SU-DHL-6 (cell line): ENCODE measurements at regions not wholly inside any gene's neighbourhood (a gene's known extent, or its start where the extent isn't known, plus 50 kb on each side); places are given as distances from the start of the nearest gene placed in this dataset.

Source experiments
- H2AFZ ChIP-seq: fragments of 200-600 bp; sonication (generic); 2 replicates; pipeline ENCODE4 v1.6.1; 2014; ENCODE audit warnings: low read depth, mild to moderate bottlenecking, moderate library complexity, mixed read lengths, antibody characterized with exemption, low read length; ENCODE audit not compliant: severe bottlenecking
- H3F3A ChIP-seq: fragments of 200-600 bp; shearing (Covaris generic); 2 replicates; pipeline ENCODE4 v1.6.0; 2016; ENCODE audit warnings: antibody characterized with exemption, mild to moderate bottlenecking; ENCODE audit not compliant: insufficient read depth
- H3K27ac ChIP-seq: fragments of 200-600 bp; sonication (generic); 2 replicates; pipeline ENCODE4 v1.5.1; 2016; ENCODE audit warnings: low read depth, mild to moderate bottlenecking, low read length, moderate library complexity, mixed read lengths
- H3K27me3 ChIP-seq: fragments of 200-600 bp; sonication (generic), shearing (Covaris generic); 2 replicates; pipeline ENCODE4 v1.6.0; 2014; ENCODE audit warnings: mild to moderate bottlenecking, low read length
- H3K36me3 ChIP-seq: fragments of 200-600 bp; sonication (generic); 2 replicates; pipeline ENCODE4 v1.6.1; 2014; ENCODE audit warnings: mild to moderate bottlenecking, low read length, mixed read lengths
- H3K4me2 ChIP-seq: fragments of 300-600, 200-600 bp; shearing (Covaris generic), sonication (generic); 2 replicates; pipeline ENCODE4 v1.6.0; 2014; ENCODE audit warnings: low read length, low read depth, mild to moderate bottlenecking; ENCODE audit not compliant: poor library complexity, severe bottlenecking
- H3K4me3 ChIP-seq: fragments of 200-600 bp; sonication (generic); 2 replicates; pipeline ENCODE4 v1.5.1; 2014; ENCODE audit warnings: antibody characterized with exemption, low read length, mild to moderate bottlenecking, mixed read lengths; ENCODE audit not compliant: insufficient read depth, poor library complexity, severe bottlenecking
- H3K79me2 ChIP-seq: fragments of 200-600 bp; sonication (generic); 2 replicates; pipeline ENCODE4 v1.6.1; 2014; ENCODE audit warnings: mild to moderate bottlenecking, low read length, moderate library complexity; ENCODE audit not compliant: insufficient read depth
- H3K9ac ChIP-seq: fragments of 200-600 bp; sonication (generic); 2 replicates; pipeline ENCODE4 v1.7.0; 2014; ENCODE audit warnings: mild to moderate bottlenecking, low read length
- H3K9me2 ChIP-seq: fragments of 200-600 bp; sonication (generic); replicated peaks from 2 replicates; pipeline ENCODE4 v1.6.1; 2014; ENCODE audit warnings: low read length; ENCODE audit not compliant: insufficient read depth
- H3K9me3 ChIP-seq: fragments of 200-600 bp; sonication (generic); 2 replicates; pipeline ENCODE4 v1.6.1; 2014; ENCODE audit warnings: low read length, mixed read lengths; ENCODE audit not compliant: insufficient read depth
- H4K20me1 ChIP-seq: fragments of 200-600 bp; sonication (generic); 2 replicates; pipeline ENCODE4 v1.6.1; 2014; ENCODE audit warnings: low read depth, mild to moderate bottlenecking, antibody characterized with exemption, low read length, moderate library complexity, mixed read lengths
- CTCF ChIP-seq: fragments of 200-600 bp; sonication (generic); IDR thresholded peaks from one replicate; pipeline ENCODE4 v1.5.1; 2017; ENCODE audit warnings: antibody characterized with exemption, mild to moderate bottlenecking, low read length, moderate library complexity; ENCODE audit not compliant: insufficient read depth, poor library complexity, severe bottlenecking
- EZH2phosphoT487 ChIP-seq: fragments of 200-600 bp; sonication (generic), shearing (Covaris generic); conservative IDR thresholded peaks from 2 replicates; pipeline ENCODE4 v1.6.1; 2018; ENCODE audit warnings: mild to moderate bottlenecking, antibody characterized with exemption, low read length, moderate library complexity, mixed read lengths

DNA sequence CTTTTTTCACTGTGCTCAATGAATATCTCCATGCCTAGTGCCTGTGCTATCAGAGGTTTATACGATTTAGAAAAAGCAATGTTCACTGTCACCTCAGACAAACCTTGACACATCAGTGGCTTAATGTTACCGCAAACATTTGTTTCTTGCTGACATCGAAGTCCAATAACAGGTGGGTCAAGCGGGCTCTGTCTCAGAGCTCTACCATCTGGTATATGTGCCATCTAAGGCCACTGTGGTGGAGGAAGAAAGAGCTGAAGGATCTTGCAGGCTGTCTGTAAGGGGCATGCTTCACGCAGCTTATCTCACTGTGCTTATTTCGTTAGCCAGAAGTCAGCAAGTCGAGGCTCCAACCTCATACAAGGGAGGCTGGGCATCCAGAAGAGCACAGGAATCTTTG lies 189.5 kb upstream of the NTF3 start:
- no peaks in the 10 kb centered on the region; the same call in 1 of the 2 replicates for H3K9me2 ChIP-seq
- H2AFZ ChIP-seq, result no peak overlapping the region
- no peaks in the 10 kb centered on the region for H3K9me3 ChIP-seq
- no peak overlapping the region for H3K27ac ChIP-seq
- no peak overlapping the region for H3K4me3 ChIP-seq
- no peaks in the 10 kb centered on the region for H3K79me2 ChIP-seq
- H4K20me1 ChIP-seq, result no peaks in the 10 kb centered on the region
- H3K27me3 ChIP-seq, result no peaks in the 10 kb centered on the region
- H3K36me3 ChIP-seq, result no peaks in the 10 kb centered on the region
- H3K9ac ChIP-seq, result no peak overlapping the region
- H3F3A ChIP-seq, result no peaks in the 10 kb centered on the region
- H3K4me2 ChIP-seq, result no peak overlapping the region
- no peak for TF ChIP-seq EZH2phosphoT487
- no peak for TF ChIP-seq CTCF

DNA sequence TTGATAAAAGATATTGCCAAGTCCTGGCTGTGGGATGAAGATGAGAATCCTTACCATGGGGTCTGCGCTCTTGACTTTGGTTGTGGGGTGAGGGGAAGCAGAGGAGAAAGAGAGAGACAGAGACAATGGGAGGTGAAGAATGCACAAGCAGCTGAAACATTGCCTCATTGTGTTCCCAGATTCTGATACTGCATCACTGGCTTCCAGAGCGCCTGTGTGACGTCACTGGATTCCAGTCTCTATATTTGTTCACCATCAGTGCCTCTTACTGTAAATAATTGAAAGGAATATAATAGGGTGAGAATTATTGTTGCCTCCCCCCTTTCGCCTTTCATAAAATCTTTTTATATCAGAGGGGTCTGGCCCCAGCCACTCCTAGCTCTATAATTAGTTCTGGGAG lies 188.9 kb upstream of the NTF3 start:
- TF ChIP-seq CTCF (no peak), EZH2phosphoT487 (no peak)
- Histone ChIP-seq H3K9me2 (no peaks in the 10 kb centered on the region; the same call in 1 of the 2 replicates), H3K27ac (no peak overlapping the region)

DNA sequence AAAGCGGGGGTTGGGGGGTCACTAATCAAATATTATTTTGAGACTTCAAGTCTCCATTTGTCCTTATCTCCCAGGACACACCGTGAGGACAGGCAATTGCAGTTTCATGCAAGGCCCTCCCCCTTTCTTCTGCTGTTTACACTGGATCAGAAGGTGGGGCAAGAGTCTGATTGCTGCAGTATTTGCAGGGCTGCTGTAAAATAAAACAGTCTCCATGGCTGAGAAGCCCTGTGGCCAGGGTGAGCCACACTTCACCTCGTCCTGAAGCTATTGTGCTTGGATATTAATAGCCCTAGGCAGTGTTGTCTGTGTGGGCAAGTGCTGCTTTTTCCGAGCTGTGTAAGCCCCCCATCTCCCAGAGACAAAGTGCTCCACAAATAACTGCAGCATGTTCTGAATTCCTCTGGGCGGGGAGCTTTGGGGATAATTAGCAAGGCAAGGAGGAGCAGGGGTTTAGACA lies 187.4 kb upstream of the NTF3 start:
- Histone ChIP-seq H3K4me3 (no peak overlapping the region), H3K9ac (no peak overlapping the region), H2AFZ (no peak overlapping the region), H3F3A (no peaks in the 10 kb centered on the region), H3K79me2 (no peaks in the 10 kb centered on the region), H3K9me3 (no peaks in the 10 kb centered on the region), H3K9me2 (no peaks in the 10 kb centered on the region), H3K27ac (no peak overlapping the region), H4K20me1 (no peaks in the 10 kb centered on the region), H3K27me3 (no peaks in the 10 kb centered on the region), H3K36me3 (no peaks in the 10 kb centered on the region), H3K4me2 (no peak overlapping the region)
- TF ChIP-seq EZH2phosphoT487 (no peak), CTCF (no peak)

More for the DNA sequence above, 188.9 kb upstream of the NTF3 start:
- Histone ChIP-seq H3K4me3 (no peak overlapping the region), H2AFZ (no peak overlapping the region), H4K20me1 (no peaks in the 10 kb centered on the region), H3F3A (no peaks in the 10 kb centered on the region), H3K27me3 (no peaks in the 10 kb centered on the region), H3K36me3 (no peaks in the 10 kb centered on the region), H3K9me3 (no peaks in the 10 kb centered on the region), H3K79me2 (no peaks in the 10 kb centered on the region), H3K4me2 (no peak overlapping the region), H3K9ac (no peak overlapping the region)

- TF ChIP-seq CTCF (no peak), EZH2phosphoT487 (no peak)
- no peaks in the 10 kb centered on the region for H3K27me3 ChIP-seq
- no peak overlapping the region for H3K4me2 ChIP-seq
- no peaks in the 10 kb centered on the region for H3F3A ChIP-seq
- no peaks in the 10 kb centered on the region for H3K9me3 ChIP-seq
- H3K27ac ChIP-seq, result no peak overlapping the region
- H3K79me2 ChIP-seq, result no peaks in the 10 kb centered on the region
- no peaks in the 10 kb centered on the region for H3K9me2 ChIP-seq
- no peak overlapping the region for H2AFZ ChIP-seq
- no peak overlapping the region for H3K4me3 ChIP-seq
- H3K36me3 ChIP-seq, result no peaks in the 10 kb centered on the region
- no peaks in the 10 kb centered on the region for H4K20me1 ChIP-seq
- H3K9ac ChIP-seq, result no peak overlapping the region
Observed at GRCh38 chr12:5246196-5246595, 185.7 kb upstream of the NTF3 start.
